Stimulated activated CD4-positive, alpha-beta T cell treated with anti-CD3 and anti-CD28 coated beads, Interleukin-1b, Interleukin-23, amount 100 ng/mL, for 48 hours (primary cell): ENCODE measurements at regions not wholly inside any gene's neighbourhood (a gene's known extent, or its start where the extent isn't known, plus 50 kb on each side); places are given as distances from the start of the nearest gene placed in this dataset.

Experiments used
- DNase-seq: peaks from one replicate; pipeline ENCODE4 v3.0.0-alpha.2; 2020

DNA sequence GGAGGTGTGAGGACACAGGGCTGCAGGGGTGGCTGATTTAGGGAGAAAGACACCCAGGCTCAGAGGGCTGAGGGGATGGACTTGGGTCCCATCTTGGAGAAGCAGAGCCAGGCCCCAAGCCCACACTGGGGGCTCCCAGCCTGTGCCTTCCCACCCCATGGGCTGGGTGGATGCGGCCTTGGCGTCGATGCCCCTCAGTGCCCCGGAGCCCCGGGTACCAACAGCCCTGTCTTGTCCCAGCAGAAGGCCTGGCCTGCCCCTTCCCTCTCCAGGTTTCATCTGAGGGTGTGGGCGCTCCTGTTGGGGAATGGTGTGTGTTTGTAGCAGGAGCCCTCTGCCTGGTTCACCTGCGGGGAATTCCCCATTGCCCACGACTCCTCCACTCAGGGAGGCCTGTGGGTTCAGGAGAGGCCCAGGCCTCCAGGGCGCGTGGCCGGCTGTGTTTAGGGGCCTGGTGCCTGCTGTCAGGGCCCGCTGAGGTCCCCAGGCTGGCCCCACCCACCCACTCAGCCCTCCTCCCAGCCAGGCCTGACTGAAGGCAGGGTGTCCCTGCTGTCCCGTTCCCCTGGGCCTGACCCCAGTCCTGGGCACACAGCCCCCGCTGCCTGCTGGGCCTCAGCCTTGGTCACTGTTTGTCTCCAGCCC is 51.1 kb upstream of the BEGAIN start:
- DNase-seq = no peak

DNA sequence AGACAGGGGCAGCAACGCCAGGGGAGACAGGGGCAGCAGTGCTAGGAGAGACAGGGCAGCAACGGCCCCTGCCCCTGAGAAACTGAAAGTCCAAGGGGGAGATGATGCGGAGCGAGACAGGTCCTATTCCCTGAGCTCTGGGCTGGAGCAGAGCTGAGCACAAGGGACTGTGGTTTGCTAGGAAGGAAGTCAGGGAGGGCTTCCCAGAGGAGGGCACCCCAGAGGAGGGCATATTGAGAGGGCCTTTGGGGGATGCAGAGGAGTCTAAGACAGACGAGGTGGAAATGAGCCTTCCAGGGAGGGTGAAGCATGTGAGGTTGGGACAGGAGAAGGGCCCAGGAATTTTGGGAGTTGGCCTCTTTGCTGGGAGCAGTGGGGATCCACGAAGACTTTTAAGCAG is 52.1 kb upstream of the BEGAIN start:
- no peak for DNase-seq

DNA sequence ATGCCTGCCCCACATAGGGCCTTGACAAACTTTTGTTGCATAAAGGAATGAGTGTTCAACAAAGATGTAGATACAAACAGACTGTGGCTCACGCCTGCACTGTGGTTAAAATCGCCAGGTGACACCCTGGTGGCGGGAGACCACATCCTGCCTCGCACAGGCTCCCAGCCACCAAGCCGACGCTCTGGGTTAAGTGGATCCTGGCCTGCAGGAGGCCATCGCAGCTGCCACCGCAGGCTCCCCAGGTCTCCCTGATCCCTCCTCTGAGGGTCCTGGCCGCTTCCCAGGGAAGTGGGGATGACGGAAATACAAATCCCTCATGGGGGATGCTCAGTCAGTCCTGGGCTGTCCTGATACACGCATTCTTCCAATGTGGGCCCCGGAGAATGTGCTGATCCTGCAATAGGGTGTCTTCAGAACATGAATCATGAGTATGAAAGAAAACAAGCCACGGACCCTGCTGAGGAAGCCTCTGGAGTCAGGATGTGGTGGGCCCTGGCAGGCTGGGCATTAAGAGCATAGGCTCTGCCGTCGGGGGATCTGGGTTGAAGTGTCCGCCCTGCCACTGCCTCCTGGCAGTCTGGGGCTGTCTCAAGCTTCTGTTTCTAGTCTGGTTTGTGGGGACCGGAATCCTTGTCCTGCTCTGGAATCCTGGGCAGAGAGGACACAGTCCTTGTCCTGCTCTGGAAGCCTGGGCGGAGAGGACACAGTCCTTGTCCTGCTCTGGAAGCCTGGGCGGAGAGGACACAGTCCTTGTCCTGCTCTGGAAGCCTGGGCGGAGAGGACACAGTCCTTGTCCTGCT is 53.5 kb upstream of the BEGAIN start:
- DNase-seq = peak; percentile 85

DNA sequence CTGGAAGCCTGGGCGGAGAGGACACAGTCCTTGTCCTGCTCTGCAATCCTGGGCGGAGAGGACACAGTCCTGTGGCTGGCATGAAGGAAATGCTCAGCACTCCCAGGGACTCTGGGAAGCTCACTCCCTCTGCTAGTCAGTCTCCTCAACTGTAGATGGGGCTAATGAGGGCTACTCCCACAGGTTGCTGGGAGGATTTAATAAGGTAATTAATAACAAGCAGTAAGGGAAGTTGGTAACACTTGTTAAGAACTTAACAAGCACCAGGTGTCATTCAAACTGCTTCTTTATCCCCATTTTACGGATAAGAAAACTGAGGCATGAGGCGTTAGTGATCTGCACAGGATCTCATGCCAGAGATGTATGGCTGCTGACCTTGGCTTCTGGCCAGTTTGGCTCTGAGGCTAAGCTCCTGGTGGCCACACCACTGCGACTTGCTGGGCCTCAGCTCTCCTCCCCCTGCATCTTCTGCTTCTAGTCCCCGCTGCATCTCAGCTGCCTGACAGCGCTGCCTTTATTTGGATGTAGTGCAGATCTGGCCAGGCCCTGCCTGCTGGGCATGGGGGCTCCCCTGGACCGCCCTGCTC is 54.1 kb upstream of the BEGAIN start:
- DNase-seq = no peak

DNA sequence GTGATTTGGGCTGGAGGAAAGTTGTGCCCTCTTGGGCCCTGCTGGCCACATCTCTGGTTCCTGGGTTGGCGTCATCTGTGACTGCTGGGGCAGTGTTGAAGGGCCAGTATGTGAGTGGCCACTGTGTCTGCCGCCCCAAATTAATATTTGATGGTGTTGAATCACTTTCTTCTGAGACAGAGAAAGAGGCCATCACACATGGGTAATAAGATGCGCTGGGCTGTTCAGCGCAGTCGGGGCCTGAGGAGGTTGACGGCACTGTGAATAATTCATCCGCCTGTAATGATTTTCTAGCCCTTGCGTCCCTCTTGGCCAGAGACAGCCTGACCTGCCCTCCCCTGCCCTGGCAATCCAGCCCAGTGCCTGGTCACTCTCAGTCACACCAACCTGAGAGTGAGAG is 56.2 kb upstream of the BEGAIN start:
- DNase-seq = no peak

DNA sequence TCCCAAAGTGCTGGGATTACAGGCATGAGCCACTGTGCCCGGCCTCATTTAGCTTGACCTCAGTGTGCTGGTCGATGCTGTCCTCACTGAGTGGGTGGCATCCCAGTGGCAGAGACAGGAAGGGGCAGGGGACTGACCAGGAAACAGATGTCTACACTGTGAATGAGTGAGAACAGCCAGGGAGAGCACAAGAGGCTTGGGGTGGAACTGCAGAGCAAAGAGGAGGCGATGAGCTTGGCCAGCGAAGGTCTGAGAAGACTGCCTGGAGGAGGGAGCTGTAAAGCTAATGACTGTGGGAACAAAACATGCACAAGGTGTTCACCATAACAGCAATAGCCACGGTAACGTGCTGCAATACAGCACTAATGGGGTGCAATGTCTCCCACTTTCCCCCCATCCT is 57.2 kb upstream of the BEGAIN start:
- DNase-seq = no peak

DNA sequence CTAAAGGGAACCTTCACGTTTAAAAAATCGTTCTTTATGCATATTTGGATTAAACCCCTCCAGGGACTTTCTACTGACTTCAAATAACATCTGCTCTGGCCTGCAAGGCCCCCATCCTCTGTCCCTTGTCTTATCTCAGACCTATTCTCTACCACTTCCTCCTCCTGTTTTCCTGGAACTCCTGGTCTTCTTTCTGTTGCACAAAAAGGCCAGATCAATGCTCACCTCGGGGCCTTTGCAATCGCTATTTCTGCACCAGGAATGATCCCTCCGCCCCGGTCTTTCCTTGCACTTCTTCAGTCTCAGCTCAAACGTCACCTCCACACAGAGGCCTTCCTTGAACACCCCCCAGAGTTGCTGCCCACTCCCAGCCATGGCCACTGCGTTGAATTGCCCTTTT is 57.6 kb upstream of the BEGAIN start:
- no peak for DNase-seq

DNA sequence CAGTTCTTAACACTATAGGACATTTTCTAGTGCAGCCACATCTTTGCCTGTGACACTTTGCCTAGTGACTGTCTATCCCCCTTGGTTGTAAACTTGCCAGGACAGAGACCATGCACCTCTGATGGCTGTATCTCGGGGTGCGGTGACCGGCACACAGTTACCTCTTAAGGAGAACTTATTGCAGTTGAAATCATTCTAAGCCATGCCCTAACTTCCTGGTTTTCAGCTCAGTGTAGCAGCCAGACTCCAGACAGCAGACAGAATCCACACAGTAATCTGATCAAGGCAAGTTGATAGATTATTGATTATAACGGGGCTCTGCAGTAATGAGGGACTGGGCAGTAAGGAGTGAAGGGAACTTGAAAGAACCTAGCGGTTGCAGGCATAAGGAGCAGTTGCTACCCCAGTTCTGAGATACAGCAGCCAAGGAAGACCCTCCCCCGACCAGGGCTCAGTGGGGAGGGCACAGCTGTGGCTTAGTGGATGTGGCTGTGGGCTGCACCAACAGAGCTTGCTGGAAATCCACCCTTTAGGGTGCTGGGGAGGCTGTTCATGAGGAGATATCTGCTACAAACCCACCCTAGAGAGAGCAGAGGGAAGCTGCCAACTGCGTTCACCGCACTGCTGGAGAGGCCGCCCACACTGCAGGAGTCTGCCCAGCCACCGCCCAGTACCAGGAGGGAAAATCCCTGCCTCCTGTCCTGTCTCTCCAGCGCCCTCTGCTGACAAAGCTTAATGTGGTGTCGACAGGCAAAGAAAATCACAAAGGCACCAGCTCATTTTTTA is 58.2 kb upstream of the BEGAIN start:
- DNase-seq = peak; percentile 88

DNA sequence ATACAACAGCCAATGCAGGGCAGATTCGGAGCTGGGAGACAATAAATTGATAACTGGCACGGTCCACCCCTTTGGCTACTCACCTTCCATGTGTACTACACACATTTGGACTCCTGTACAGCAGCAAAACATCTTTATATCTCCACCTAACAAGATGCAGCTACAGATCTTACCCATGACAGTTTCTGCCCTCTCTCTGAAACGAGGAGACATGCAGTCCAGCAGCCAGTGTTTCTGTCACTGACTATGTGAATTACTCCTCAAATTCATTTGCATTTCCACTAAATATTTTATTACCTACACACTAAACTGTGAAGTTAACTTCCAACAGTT is 58.7 kb upstream of the BEGAIN start:
- no peak for DNase-seq

DNA sequence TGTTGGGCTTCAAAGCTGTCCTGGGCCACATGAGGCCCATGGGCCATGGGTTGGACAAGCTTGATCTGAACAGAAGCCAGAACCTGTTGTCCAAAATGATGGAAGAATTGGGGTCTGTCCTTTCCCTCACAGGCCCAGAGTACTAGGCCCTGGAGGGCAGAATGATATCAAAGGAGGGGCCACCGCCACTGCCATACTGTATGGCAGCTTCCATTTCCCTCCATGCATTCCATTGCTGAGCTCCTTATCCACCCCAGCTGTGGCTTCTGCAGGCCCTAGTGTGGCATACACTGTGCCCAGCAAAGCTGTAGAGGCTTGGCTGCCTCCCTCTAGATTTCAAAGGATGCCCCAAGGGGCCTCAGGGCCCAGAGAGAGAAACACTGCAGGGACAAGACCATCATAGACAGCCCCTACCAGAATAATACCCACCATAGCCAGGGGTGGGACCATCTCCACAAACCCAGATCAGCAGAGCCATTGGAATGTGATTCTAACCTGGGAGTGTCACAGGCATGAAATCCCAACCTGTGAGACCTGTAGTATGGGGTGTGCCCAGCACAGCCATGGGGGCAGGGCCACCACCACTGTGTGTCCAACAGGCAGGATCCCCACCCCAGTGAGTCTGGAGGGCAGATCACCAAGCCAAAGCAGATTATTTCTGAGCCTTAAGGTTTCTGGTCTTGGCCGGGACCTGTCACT is 61.4 kb upstream of the BEGAIN start:
- DNase-seq = no peak

DNA sequence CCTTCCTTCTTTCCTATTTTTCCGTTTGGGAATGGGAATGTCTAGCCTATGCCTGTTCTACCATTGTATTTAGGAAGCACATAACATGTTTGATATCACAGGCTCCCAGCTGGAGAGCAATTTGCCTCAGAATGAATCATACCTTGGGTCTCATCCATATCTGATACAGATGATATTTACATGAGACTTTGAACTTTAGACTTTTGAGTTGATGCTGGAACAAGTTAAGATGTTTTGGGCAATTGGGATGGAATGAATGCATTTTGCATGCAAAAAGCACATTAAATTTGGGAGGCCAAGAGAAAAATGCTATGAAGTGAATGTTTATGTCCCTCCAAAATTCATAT is 61.9 kb upstream of the BEGAIN start:
- no peak for DNase-seq

DNA sequence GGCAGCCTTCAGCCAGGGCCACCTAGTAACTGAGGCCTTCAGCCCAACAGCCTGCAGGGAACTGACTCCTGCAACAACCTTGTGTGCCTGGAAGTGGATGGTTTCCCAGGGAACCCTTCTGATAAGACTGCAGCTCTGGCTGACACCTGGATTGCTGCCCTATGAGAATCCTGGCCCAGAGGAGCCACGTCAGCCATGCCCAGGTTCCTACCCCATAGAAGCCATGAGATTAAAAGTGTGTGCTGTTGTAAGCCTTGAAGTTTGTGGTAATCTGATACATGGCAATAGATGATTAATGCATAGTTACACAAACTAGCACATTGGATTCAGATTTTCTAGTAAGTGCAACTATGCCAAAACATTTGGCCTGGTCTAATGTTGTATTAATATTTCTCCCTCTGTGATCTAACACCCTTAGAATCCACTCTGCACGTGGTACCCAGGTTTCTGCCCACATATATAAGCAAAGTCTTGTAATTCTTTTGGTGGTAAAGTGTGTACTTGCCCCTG is 64.8 kb upstream of the BEGAIN start:
- DNase-seq = no peak

DNA sequence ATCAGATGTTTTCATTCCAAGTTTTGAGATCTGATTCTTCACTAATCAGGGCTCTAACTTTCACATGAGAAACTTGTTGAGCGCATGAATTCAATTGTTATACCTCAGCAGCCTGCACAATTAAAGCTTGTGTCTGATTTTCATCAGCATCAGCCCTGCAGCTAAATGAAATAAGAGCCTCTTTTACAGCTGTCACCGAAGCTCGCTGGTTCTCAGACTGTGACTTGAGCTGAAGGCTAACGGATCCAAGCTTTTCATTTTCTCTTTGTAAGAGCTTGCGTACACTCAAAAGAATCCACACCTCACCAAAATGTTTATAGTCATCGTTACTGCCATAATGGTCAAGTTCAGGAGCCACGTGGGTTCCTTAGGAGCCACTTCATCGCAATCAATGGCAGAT is 65.5 kb upstream of the BEGAIN start:
- no peak for DNase-seq

DNA sequence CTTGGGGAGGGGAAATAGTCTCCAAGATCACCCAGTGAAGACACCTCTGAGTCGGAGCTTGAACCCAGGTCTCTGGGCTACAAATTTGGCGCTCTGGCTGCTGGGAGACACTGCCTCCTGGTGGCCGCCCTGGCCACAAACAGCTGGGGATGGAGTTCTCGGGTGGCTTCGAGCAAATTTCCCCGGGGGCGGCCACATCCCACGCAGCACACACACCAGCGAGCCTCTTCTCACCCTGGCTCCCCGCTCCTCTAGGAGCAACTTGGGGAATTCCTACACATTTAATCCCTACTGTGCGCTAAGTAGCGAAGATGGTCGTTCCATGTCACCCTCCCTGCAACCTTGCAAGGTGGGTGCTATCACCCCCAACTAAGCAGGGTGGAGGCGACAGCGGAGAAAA is 66.2 kb upstream of the BEGAIN start:
- peak; percentile 23 for DNase-seq

DNA sequence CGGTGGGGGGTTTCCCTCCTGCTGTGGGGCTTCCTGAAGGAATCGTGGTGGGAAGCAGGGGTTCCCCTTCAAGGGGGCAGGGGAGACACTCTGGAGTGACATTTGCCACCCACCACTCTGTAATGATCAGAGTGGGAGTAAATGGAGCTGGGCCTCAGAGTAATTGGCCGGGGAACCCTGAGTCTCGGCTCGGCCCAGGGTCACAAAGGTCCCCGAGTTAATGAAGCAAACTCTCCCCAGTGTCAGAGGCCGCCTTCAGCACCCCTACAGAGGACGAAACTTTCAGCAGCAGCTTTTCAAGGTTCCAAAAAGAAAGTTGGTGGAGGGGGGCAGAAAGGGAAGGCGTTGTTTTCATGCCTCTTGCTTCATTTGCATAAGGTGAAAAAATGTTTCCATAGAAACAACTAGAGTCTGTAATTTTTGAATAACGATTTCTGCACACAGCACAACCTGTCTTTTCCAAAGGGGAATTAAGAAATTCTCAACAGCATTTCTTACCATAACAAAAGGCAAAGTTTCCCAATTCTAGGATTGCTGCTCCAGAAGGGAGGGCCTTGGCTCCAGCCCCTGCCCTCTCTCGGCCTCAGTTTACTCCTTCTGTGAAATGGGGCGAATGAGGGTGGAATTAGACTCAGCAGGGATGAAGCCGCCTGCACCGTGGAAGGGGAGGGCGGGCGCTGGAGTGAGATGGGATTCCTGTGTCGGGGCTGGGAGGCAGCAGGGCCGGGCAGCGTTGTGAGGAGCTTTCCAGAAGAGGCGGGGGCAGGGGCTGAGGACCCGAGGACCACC is 67.0 kb upstream of the BEGAIN start:
- DNase-seq = no peak

DNA sequence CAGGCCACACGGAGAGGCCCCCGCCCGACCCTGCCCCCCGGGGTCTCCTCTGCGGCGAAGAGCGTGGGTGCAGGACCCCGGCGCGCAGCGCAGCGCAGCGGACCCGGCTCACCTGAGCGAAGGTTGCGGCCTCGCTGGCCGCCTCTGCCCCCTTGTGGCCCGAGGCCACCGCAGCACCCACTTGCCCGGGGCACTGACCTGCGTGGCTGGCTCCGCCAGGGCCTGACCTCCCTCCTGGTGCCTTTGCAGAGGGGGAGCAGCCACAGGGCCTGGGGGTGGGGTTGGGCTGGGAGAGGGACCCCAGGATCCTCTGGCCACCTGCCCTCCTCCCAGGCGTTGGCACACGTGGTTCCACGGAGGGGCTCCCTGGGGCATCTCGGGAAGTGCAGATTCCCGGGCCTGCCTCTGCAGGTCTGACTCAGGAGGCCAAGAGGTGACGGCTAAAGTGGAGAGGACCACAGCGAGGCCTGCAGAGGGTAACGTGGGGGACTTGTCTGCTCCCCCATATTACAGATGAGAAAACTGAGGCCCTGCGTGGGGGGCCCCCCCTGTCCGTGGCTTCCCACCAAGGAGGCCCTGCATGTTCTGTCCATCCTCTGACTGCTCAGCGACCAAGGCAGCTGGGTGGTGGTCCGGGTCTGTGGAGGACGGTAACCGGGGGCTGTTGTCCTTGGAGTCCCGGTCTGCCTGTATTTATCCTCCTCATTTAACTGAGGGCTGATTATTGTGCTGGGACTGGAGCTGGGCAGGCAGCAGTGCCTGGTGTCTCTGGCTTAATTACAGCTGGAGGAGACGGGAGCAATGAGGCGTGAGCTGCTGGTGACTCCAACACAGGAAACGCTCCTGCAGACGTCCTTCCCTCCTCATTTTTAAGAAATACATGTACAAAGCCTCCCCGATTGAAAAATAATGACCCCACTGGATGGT is 67.9 kb upstream of the BEGAIN start:
- DNase-seq = peak; percentile 28

DNA sequence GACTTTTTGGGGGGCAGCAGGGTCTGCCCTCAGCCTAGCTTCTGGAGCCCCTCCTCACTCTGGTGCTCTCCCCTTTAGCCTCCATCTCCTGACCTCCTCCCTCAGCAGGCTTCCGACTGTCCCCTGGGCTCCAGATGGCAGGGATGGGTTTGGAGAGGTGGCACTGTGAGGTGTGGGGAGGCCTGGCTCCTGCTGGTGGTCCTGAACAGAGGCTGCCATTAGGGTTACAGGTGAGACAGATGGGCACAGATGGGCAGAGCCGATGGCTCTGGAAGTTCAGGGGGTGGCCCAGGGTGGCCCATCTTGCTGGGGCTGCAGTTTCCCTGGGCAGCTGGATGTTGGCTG is 68.5 kb upstream of the BEGAIN start:
- DNase-seq = no peak

DNA sequence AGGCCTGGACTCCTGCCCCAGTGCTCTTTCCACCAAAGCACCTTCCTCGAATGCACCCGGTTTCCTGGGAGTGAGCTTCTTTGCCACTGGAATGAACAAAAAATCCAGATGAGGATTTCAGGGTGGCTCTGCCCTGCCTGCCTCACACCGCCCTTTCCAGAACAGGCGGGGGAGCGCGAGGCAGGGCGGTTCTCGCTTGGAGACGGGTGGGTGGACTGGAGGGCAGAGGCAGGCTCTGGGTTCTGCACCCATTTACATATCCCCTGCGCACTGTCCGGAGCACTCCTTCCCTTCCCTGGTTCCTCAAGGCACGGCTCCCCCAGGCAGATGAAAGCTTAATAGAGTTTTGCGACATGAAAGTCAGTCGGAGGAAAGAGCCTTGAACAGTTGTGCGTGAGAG is 69.7 kb upstream of the DLK1 start:
- no peak for DNase-seq

DNA sequence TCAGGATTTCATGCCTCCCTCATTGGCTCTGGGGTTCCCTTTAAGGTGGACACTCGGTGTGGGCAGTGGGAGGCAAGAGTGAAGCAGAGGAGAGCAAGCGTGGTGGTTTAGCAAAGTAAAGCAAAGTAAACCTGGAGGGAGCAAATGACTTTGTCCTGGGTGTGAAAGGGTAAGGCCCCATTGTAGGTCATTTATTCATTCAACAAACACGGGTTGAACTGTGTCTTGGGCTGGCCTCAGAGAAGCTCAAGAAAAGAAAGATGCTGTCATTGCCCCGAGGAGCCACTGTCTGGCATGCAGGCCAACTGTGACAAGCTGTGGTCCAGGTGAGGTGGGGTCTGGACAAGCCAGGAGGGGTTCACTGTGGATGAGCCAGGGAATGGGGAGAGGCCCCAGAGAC is 68.9 kb upstream of the DLK1 start:
- DNase-seq = no peak

DNA sequence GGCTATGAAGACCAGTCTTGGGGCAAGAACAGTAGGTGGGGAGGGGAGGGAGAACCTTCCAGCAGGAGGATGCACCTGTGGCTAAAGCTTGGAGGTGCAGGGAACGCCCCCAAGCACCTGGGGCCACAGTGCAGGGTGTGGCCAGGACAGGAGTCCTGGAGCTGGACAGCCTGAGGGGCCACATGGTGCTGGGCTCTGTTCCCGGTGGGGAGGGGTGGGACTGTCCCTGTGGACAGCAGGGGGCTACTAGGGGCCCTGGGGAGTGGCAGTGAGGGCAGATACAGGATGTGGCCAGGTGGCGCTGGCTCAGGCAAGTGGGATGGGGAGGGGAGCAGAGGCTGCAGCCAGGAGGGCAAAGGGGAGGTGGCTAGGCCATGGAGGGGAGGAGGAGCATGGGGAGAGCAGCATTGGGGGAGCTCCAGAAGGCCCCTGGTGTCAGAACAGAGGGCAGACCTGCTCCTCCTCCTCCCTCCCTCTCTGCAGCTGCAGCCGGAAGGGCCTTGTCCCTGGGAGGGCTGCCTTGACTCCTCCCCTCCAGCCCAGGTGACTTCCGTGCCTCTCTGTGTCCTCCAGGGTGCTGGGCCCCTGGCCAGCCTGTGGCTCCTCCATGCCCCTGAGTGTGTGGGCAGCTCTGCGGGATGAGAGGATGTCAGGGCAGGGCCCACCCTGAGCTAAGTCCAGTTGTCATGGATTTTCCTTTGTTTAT is 68.4 kb upstream of the DLK1 start:
- DNase-seq = no peak
